SK-N-SH (cell line): ENCODE measurements at regions not wholly inside any gene's neighbourhood (a gene's known extent, or its start where the extent isn't known, plus 50 kb on each side); places are given as distances from the start of the nearest gene placed in this dataset.

Experiments
- CTCF ChIP-seq: fragments of 200-600 bp; sonication (generic); IDR thresholded peaks from 2 replicates; pipeline ENCODE4 v1.6.1; 2017; ENCODE audit warnings: antibody characterized with exemption, mild to moderate bottlenecking, moderate library complexity
- GATA2 ChIP-seq: sonication (generic); formaldehyde crosslinking; IDR thresholded peaks from 2 replicates; pipeline ENCODE4 v1.5.0; 2020; ENCODE audit warnings: mild to moderate bottlenecking, missing genetic modification reagents
- JUND ChIP-seq: IDR thresholded peaks from 2 replicates; pipeline ENCODE4 v1.4.0; 2012
- POLR2AphosphoS5 ChIP-seq: IDR thresholded peaks from 2 replicates; pipeline ENCODE4 v1.6.1; 2012; ENCODE audit warnings: low read depth, low read length
- SIN3A ChIP-seq: IDR thresholded peaks from 2 replicates; pipeline ENCODE4 v1.6.1; 2012; ENCODE audit warnings: low read depth, mild to moderate bottlenecking, low read length, moderate library complexity, borderline replicate concordance
- USF1 ChIP-seq: IDR thresholded peaks from 2 replicates; pipeline ENCODE4 v1.4.0; 2012; ENCODE audit warnings: low read depth, borderline replicate concordance
- TF ChIP-seq, protein P1 (sequence below): fragments of 150-350 bp; IDR thresholded peaks from 2 replicates; pipeline ENCODE4 v1.6.1; 2017; ENCODE audit warnings: antibody characterized with exemption, low read length, low read depth, borderline replicate concordance
- TF ChIP-seq, protein P2 (sequence below): IDR thresholded peaks from 2 replicates; pipeline ENCODE4 v1.4.0; 2012; ENCODE audit warnings: low read depth

DNA sequence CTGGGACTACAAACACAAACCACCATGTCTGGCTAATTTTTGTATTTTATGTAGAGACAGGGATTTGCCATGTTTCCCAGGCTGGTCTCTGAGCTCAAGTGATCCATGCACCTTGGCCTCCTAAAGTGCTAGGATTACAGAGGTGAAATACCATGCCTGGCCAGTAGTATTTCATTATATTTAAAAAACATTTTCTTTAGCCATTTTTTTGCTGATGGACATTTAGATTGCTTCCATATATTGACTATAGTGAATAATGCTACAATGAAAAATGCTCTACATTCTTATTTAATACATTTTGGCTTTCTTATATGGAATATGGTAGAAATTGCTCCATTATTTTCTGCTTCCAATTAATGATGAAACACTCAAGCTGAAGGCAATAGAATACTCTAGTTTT is 1439.7 kb downstream of the FSTL5 start:
- TF ChIP-seq POLR2AphosphoS5 (no peak), GATA2 (CRISPR knock-in tag) (no peak), USF1 (no peak), CTCF (no peak), SIN3A (no peak), JUND (no peak)
- TF ChIP-seq, protein P1, sequence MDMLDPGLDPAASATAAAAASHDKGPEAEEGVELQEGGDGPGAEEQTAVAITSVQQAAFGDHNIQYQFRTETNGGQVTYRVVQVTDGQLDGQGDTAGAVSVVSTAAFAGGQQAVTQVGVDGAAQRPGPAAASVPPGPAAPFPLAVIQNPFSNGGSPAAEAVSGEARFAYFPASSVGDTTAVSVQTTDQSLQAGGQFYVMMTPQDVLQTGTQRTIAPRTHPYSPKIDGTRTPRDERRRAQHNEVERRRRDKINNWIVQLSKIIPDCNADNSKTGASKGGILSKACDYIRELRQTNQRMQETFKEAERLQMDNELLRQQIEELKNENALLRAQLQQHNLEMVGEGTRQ = no peak
- TF ChIP-seq, protein P2, sequence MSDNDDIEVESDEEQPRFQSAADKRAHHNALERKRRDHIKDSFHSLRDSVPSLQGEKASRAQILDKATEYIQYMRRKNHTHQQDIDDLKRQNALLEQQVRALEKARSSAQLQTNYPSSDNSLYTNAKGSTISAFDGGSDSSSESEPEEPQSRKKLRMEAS = no peak
